Suprapubic skin (tissue), 4 donors: ENCODE measurements at regions not wholly inside any gene's neighbourhood (a gene's known extent, or its start where the extent isn't known, plus 50 kb on each side); places are given as distances from the start of the nearest gene placed in this dataset.

ENCODE experiments used
- DNase-seq, 2 donors: peaks; one replicate each; pipeline ENCODE4 v3.0.0-alpha.2; 2019; ENCODE audit warnings: low spot score in 2 of 2
- H3K27ac ChIP-seq: fragments of 200-600 bp; sonication (generic); one replicate; pipeline ENCODE4 v1.5.1; 2019
- H3K27me3 ChIP-seq: fragments of 200-600 bp; sonication (generic); one replicate; pipeline ENCODE4 v1.5.1; 2019
- H3K36me3 ChIP-seq: fragments of 200-600 bp; sonication (generic); one replicate; pipeline ENCODE4 v1.5.1; 2019
- H3K4me1 ChIP-seq: fragments of 200-600 bp; sonication (generic); one replicate; pipeline ENCODE4 v1.5.1; 2019
- H3K4me3 ChIP-seq: fragments of 200-600 bp; sonication (generic); one replicate; pipeline ENCODE4 v1.5.1; 2019; ENCODE audit warnings: mild to moderate bottlenecking
- H3K9me3 ChIP-seq: fragments of 200-600 bp; sonication (generic); one replicate; pipeline ENCODE4 v1.5.1; 2019
- EP300 ChIP-seq: sonication (generic); formaldehyde crosslinking; IDR thresholded peaks from one replicate; pipeline ENCODE4 v1.6.1; 2017; ENCODE audit warnings: antibody characterized with exemption
- POLR2A ChIP-seq, 2 donors: fragments of 450-650 bp; IDR thresholded peaks; one replicate each; pipeline ENCODE4 v1.6.1; 2017; ENCODE audit warnings: antibody characterized with exemption in 2 of 2, mild to moderate bottlenecking in 2 of 2, moderate library complexity in 2 of 2
- POLR2AphosphoS5 ChIP-seq, 3 donors: sonication (generic); formaldehyde crosslinking; IDR thresholded peaks; one replicate each; pipeline ENCODE4 v1.6.1; 2017; ENCODE audit warnings: antibody characterized with exemption in 3 of 3
- WGBS: methylation state at CpG from one replicate; pipeline ENCODE4 v1.1.5; 2018; 5-methylcytosine and 5-hydroxymethylcytosine counted together
- TF ChIP-seq, protein P1 (sequence below), 2 donors: fragments of 200-600 bp in 1 of 2; fragments of 450-650 bp in 1 of 2; sonication (generic) in 1 of 2; IDR thresholded peaks; one replicate each; pipeline ENCODE4 v1.5.1; 2016 to 2019; ENCODE audit warnings: antibody characterized with exemption in 2 of 2, mild to moderate bottlenecking in 1 of 2, moderate library complexity in 1 of 2

DNA sequence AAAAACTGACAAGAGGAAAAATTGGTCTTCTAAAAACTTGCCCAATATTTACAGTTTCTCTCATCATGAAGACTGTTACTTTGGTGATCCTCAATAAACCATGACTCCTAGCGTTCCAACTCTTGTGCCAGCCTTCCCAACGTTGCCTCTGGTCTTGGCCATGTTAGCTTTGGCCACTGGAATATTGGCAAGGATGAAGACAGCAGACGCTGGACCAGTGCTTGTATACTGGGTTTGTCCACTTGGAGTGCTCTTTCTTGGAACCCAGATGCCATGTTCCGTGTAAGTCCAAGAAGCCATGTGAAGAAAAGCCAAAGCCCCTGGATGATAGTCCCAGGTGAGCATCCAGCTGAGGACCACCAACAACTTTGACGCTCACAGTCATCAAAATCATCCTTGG lies 379.6 kb downstream of the NUAK1 start:
- Histone ChIP-seq H3K9me3 (no peaks in the 10 kb centered on the region), H3K36me3 (no peaks in the 10 kb centered on the region), H3K27ac (no peak overlapping the region), H3K4me3 (no peak overlapping the region), H3K27me3 (no peaks in the 10 kb centered on the region), H3K4me1 (no peaks in the 10 kb centered on the region)
- WGBS: 80% methylated on average over 5 of the region's 5 CpGs
- DNase-seq: no peak
- no peak for TF ChIP-seq POLR2A (IDR thresholded peaks at IDR 0.05)
- no peak for TF ChIP-seq POLR2AphosphoS5 (IDR thresholded peaks at IDR 0.05)
- TF ChIP-seq, protein P1, sequence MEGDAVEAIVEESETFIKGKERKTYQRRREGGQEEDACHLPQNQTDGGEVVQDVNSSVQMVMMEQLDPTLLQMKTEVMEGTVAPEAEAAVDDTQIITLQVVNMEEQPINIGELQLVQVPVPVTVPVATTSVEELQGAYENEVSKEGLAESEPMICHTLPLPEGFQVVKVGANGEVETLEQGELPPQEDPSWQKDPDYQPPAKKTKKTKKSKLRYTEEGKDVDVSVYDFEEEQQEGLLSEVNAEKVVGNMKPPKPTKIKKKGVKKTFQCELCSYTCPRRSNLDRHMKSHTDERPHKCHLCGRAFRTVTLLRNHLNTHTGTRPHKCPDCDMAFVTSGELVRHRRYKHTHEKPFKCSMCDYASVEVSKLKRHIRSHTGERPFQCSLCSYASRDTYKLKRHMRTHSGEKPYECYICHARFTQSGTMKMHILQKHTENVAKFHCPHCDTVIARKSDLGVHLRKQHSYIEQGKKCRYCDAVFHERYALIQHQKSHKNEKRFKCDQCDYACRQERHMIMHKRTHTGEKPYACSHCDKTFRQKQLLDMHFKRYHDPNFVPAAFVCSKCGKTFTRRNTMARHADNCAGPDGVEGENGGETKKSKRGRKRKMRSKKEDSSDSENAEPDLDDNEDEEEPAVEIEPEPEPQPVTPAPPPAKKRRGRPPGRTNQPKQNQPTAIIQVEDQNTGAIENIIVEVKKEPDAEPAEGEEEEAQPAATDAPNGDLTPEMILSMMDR (IDR thresholded peaks at IDR 0.05): no peak
- TF ChIP-seq EP300: no peak

DNA sequence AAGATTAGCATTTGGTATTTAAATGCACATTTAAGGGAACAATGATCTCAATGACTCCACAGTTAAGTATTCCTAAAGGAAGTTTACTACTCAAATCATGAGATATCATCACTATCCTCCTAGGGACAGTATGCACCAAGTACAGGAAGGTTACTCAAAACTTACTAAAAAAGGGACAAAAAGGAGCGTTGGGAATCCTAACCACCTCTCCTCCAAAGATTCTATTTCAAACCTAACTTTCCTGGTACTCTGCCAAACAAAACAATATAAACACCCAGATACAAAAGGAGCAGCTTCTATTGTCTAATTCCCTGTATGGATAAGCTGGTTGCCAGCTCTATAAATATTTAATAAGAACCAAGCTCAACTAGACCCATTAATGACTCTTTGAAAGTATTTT lies 377.7 kb downstream of the NUAK1 start:
- TF ChIP-seq POLR2AphosphoS5 (IDR thresholded peaks at IDR 0.05) (no peak), POLR2A (IDR thresholded peaks at IDR 0.05) (no peak)
- TF ChIP-seq, protein P1 (IDR thresholded peaks at IDR 0.05): no peak
- H3K27ac ChIP-seq: no peak overlapping the region
- no peak for DNase-seq
- H3K27me3 ChIP-seq: no peaks in the 10 kb centered on the region
- no peak overlapping the region for H3K4me3 ChIP-seq
- no peaks in the 10 kb centered on the region for H3K4me1 ChIP-seq
- 58% methylated on average over 1 of the region's 1 CpG for WGBS
- no peaks in the 10 kb centered on the region for H3K36me3 ChIP-seq
- no peaks in the 10 kb centered on the region for H3K9me3 ChIP-seq

- Histone ChIP-seq H3K9me3 (no peaks in the 10 kb centered on the region), H3K27me3 (no peaks in the 10 kb centered on the region), H3K4me1 (no peaks in the 10 kb centered on the region), H3K27ac (no peak overlapping the region), H3K4me3 (no peak overlapping the region), H3K36me3 (no peaks in the 10 kb centered on the region)
- no peak for DNase-seq
- WGBS: 63% methylated on average over 10 of the region's 10 CpGs
- TF ChIP-seq EP300 (no peak), POLR2A (IDR thresholded peaks at IDR 0.05) (no peak), POLR2AphosphoS5 (IDR thresholded peaks at IDR 0.05) (no peak)
- TF ChIP-seq, protein P1 (IDR thresholded peaks at IDR 0.05): no peak
These were observed 374.4 kb downstream of the NUAK1 start for GRCh38 chr12:105764216-105764835.

DNA sequence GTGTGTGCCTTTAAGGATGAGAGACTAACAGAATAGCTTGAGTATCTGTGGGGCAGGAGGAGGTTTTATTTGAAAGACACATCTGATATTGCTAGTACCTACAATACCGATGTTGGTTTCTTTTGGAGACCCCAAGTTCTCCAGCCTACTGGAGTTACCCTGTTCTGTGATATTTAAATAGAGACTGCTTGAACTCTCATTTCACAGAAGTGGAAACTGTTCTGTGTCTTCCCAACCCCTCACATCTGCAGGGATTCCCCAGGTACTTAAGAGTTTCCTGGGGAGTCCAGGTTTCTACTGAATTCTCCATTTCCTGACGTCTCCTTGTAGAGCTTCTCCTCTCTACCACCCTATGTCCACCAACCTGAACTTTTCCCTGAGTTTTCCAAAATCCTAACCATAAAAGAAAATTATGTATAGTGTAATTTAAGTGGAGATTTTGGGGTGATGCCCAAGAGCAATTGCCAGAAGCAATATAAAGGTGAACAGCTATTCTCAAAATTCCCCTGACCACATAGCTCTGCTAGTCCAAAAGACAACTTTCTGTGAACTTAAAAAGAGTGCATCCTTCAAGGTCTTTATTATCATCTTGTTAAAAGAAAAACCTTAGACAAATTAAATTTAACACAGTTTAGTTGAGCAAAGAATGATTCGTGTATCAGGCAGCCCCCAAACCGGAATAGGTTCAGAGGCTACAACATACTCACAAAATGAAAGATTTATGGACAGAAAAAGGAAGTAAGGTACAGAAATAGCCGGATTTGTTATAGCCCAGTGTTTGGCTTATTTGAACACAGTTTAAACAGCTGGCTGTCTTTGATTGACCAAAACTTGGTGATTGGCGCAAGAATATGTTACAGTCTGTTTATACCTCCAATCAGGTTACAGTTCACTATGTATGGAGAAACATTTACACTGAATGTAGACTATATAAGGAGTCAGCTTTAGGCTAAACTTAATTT lies 373.4 kb downstream of the NUAK1 start:
- 53% methylated on average over 6 of the region's 6 CpGs for WGBS
- no peak overlapping the region for H3K27ac ChIP-seq
- H3K27me3 ChIP-seq: no peaks in the 10 kb centered on the region
- DNase-seq: no peak
- TF ChIP-seq POLR2AphosphoS5 (IDR thresholded peaks at IDR 0.05) (no peak), EP300 (no peak)
- TF ChIP-seq, protein P1 (IDR thresholded peaks at IDR 0.05): no peak
- no peak overlapping the region for H3K4me3 ChIP-seq
- no peaks in the 10 kb centered on the region for H3K36me3 ChIP-seq
- H3K4me1 ChIP-seq: no peaks in the 10 kb centered on the region
- no peaks in the 10 kb centered on the region for H3K9me3 ChIP-seq

DNA sequence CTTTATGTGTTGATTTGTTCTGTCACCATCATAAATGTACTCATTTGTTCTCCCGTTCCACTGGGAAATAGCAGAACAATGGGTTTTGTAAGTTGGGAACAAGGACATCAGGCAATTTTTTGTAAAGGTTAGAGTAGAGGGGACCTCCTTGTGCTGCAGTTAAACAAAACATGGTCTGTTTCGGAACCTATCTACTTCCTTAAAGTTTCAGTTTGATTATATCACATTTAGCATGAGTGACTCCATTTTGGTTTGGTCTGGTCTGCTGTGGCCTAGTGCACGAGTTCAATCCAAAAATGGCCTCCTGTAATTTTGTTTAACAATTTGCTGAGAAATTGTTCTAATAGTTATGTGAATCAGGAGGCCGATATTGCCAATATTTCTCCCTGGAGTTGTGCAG lies 372.7 kb downstream of the NUAK1 start:
- DNase-seq: no peak
- Histone ChIP-seq H3K9me3 (no peaks in the 10 kb centered on the region), H3K4me1 (no peaks in the 10 kb centered on the region), H3K27me3 (no peaks in the 10 kb centered on the region), H3K27ac (no peak overlapping the region), H3K36me3 (no peaks in the 10 kb centered on the region), H3K4me3 (no peak overlapping the region)
- TF ChIP-seq, protein P1 (IDR thresholded peaks at IDR 0.05): no peak
- TF ChIP-seq POLR2AphosphoS5 (IDR thresholded peaks at IDR 0.05) (no peak), POLR2A (IDR thresholded peaks at IDR 0.05) (no peak), EP300 (no peak)
- WGBS: 83% methylated on average over 4 of the region's 4 CpGs
